ENCODE measurements at regions not wholly inside any gene's neighbourhood (a gene's known extent, or its start where the extent isn't known, plus 50 kb on each side); places are given as distances from the start of the nearest gene placed in this dataset.

DNA sequence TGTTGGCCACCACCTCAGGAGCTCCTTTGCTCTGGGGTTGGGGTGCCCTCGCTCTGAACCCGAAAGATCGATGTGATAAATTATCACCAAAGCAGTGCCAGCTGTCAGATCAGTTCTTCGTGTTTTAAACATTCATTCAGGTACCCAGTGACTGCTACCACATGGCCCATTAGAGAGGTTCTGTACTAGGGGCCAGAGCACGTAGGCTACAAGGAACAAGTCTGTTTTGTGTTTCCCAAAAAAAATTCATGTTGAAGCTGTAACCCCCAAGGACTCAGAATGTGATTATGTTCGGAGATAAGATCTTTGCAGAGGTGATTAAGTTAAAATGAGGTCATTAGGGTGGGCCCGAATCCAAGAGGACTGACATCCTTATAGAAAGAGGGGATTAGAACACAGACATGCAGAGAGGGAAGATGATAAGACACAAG is 526.9 kb downstream of the NPHP4 start:
- no peak for DNase-seq (ENCODE audit: low read depth)

DNA sequence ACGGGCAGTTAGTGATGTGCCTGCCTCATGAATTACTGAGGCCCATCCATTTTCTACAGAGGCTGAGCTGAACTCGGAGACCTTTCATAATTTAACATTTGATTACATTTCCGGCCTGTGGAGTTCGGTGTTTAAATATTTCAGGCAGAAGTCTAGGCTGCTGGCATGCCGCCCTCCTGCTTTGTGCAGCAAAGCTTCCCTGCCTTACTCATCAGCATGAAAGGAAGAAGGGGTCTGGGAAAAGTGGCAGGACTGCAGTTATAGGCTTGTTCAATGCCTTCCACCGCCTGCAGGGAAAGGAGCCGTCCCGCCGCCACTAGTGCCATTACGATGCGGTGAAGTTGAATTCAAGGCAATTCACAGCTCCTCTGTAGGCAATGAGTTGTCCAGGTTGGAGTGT is 527.9 kb downstream of the NPHP4 start:
- DNase-seq (ENCODE audit: low read depth) = no peak

DNA sequence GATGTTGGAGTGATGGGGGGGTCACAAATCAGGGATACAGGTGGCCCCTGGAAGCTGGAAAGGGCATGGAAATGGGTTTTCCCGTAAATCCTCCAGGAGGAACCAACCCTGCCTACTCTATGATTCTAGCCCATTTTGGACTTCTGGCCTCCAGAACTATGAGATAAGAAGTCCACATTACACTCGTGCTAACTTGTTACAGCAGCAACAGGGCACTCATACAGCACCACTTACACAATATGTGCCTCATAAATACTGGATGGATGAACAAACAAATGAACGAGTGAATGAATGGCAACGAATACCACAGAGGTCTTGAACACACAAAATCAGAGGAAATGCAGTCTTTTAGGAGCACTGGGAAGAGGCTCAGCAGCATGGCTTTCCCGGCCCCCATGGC is 531.3 kb downstream of the NPHP4 start:
- no peak for DNase-seq (ENCODE audit: low read depth)

GRCh38 chr1:5459839-5460610 is 532.2 kb downstream of the NPHP4 start:
- no peak for DNase-seq (ENCODE audit: low read depth)

DNA sequence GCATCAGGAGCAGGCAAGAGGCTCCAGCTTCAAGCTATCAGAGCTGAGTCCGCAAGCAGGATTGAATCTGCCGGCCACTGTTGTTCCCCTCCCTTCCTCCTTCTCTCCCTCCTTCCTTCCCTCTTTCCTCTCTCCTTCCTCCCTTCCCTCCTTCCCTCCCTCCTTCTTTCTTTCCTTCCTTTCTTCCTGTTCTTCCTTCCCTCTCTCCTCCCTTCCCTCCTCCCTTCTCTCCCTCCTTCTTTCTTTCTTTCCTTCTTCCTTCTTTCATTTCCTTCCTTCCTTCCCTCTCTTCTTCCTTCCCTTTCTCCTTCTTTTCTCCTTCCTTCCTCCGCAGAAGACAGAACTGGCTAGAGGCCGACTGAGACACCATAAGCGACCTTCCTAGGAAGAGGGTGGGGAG is 534.0 kb downstream of the NPHP4 start:
- no peak for DNase-seq (ENCODE audit: low read depth)

DNA sequence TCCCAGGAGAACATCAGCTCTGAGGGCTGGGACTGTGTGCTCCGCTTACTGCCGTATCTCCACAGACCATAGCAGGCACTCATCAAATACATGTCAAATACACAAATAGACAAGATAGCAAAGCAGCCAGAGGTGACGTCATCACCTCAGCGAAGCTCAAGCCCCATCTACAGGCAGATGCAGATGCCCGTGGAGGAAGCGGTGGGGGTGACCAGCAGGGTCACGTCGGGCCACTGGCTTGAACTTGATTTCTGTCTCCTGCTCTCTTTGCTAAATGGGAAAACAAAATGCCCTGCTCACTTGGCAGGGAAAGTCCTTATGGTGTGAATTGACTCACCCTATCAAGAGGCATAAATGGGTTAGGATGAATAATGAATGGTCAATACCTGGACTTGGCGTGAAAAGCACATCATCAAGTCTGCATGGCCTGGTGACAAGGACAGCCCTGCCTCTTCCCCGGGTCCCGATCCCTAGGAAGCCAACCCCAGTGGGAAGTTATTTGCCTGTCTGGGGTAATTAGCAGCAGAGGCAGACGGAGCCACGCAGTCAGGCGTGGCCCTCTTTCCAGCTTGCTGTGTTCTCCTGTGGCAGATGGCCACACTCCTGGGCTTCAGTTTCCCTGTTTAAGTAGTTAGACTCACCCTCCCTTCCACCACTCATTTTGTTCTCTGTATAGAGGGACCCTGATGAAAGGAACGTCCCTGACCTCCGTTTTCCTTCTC is 536.0 kb downstream of the NPHP4 start:
- DNase-seq (ENCODE audit: low read depth) = no peak

DNA sequence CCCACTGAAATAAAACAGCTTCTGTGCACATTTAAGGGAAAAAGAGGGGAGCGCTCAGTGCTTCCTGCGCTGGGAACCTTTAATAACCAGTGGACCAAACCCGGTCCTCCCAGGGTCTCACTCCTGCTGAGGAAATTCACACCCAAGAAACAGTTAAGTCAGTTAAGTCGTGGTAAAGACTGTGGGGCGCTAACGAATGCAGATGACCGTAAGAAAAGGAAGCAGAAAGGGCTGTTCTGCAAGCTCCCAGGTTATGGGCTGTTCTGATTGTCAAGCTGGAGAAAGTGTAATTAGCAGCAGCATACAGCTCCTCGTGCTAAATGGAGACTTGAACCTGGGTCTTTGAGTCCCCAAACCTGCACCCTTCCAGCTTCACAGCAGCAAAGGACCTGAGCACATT is 536.6 kb downstream of the NPHP4 start:
- DNase-seq (ENCODE audit: low read depth) = no peak

DNA sequence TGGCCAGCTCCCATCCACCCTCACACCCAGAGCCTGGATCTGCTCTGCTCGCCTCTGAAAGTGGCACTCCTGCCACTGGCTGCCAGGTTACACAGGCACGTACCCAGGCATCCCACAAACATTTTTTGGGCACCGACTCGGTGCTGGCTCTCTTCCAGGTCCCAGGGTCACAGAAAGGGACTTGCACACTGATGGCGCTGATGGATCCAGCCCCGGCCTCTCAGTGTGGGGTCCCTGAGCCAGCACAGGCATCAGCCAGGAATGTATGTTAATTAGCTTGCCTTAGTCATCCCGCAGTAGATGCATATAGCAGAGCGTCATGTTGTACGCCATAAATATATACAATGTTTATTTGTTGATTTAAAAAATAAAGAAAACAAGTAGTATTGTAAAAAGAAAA is 537.2 kb downstream of the NPHP4 start:
- no peak for DNase-seq (ENCODE audit: low read depth)

DNA sequence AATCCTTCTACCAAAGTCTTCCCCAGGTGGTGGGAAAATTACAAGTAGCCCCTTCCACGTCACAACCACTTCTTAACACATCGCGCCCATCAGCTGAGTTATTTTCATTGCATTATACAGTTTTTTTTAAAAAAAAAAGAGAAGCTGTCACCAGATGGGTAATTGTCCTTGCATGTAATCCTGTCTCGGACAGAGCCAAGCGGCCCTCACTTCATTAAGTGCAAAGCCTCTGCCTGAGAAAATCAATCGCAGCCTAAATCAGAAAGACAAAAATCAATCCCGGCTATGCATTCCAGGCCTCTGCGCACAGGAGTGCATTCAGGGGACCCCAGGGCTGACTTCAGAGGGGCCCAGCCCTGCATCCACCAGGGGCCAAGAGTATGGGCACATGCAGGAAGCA is 538.9 kb downstream of the NPHP4 start:
- no peak for DNase-seq (ENCODE audit: low read depth)

DNA sequence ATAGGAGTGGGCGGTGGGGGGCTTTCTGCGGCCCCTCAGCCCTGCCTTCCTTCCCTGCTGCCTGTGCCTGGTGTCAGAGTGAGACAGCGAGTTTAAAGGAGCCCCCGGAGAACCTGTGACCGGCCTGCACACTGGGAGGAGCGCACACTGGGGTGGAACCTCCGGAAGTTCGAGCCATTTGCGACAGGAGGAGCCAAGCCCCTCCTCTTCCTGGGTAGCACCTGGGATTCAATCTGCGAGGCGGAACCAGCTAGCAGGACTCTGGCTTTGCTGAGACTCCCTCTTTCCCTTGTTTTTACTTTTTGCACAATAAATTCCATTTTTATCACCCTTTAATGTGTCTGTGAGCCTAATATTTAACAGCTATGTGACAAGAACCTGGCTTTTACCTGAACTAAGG is 540.6 kb downstream of the NPHP4 start:
- no peak for DNase-seq (ENCODE audit: low read depth)

DNA sequence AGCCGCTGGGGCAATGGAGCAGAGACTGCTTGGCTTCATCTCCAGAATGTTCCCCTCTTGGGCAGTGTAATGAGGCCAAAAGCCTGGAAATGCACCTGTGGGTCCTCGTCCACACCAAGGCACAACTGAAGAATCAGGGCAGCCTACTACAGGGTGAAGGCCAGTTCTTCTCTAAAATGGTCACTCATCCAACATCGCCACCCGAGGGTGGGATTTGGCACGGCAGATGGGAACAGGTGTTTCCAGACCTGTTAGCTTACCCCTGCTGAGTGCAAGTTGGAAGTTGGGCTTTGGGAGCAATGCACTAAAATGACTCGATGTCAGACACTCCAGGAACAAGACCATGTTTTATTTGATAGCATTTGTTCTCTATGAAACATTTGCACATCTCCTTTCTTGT is 543.7 kb downstream of the NPHP4 start:
- peak; percentile 3 for DNase-seq (ENCODE audit: low read depth)

GRCh38 chr1:5447503-5447960 is 544.7 kb downstream of the NPHP4 start:
- no peak for DNase-seq (ENCODE audit: low read depth)

- no peak for DNase-seq (ENCODE audit: low read depth)
Measured at GRCh38 chr1:5444396-5444795, 547.8 kb downstream of the NPHP4 start.

- no peak for DNase-seq (ENCODE audit: low read depth)
Measured at GRCh38 chr1:5436808-5437207, 555.4 kb downstream of the NPHP4 start.

DNA sequence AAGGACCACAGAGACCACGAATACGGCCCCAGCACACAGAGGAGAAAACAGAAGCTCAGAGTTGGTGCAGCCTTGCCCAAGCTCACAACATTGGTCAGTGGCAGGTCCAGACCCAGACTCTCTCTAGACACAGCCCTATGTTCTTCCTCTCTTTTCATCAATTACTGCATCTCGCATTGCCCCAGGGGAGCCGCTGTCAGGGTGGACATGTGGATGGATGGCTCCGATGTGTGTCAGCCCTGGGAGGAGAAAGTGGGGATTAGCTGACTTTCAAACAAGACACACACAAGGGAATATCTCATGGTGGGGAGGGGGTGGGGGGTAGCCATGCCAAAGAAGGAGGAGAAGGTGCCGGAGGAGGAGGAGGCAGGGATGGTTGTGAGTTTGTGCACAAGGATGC is 556.8 kb downstream of the NPHP4 start:
- no peak for DNase-seq (ENCODE audit: low read depth)

DNA sequence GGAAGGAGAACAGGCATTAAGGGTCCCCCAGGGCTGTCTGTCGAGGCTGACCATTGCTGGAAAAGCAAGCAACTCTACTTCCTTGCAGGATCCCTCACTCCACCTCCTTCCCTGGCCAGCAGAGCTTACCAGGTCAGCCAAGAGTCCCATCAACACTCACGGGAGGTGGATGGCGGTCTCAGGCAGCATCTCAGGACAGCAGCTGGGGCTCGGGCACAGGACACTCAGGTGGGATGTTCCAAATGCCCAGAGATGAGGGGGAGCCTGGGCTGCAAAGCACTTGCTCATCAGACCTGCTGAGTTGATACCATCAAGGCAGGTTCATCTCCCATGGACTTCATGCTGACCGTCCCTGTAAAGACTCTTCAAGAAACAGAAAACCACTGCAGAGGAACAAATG is 559.8 kb downstream of the NPHP4 start:
- no peak for DNase-seq (ENCODE audit: low read depth)

- DNase-seq (ENCODE audit: low read depth) = no peak
Measured at GRCh38 chr1:5430911-5431697, 561.1 kb downstream of the NPHP4 start.

DNA sequence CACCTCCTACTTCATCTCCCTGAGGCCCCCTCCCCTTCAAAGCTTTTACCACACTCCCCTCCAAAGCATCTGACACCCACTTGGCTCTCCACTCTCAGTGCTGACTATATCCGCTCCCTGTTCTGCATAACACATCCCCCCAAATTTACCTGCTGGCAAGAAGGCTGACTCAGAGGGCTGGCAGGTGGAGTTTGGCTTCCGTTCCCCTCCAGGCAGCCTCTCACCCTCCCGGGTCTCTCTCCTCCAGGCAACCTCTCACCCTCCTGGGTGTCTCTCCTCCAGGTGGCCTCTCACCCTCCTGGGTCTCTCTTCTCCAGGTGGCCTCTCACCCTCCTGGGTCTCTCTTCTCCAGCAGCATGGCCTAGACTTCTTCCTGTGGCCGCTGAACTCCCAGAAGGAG is 562.1 kb downstream of the NPHP4 start:
- no peak for DNase-seq (ENCODE audit: low read depth)

DNA sequence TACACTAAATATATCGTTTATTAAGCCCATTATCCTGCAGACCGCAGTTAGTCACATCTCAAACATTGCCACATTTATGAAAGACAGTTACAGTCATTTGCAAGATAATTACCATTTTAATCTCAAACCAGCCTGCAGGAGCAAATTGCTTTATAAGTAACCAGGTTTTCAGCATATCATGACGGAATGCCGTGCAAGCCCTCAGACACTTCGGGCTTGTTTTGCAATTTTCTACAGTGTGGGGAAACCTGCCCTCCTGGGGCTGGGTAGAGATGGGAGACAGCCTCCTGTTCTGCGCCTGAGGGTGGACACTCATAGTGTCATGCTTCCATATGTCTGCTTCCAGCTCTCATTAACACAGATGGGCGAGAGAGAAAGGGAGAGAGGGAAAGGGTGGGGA is 563.9 kb downstream of the NPHP4 start:
- no peak for DNase-seq (ENCODE audit: low read depth)

DNA sequence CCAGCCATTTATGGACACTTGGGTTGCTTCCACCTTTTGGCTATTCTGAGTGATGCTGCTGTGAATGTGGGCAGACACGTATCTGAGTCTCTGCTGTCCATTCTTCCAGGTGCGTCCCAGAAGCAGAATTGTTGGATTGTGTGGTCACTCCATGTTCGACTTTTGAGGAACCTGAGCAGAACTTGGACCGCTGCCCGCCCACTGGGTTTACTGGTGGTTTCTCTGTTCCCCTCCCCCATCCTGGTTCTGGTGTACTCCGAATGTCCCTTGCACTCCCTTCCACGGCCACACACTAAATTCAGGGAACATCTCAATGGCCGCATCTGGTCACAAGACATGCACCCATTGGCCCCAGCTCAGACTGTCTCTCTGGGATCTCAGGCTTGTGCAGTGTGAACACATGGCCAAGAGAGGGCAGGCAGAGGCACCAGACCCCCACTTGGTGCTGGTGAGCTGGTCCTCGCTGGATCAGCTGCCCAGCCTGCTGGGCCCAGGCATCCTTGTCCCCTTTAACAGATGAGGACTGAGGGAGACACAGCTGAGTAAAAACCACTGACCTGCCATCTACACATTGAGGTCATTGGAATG is 565.1 kb downstream of the NPHP4 start:
- no peak for DNase-seq (ENCODE audit: low read depth)

DNA sequence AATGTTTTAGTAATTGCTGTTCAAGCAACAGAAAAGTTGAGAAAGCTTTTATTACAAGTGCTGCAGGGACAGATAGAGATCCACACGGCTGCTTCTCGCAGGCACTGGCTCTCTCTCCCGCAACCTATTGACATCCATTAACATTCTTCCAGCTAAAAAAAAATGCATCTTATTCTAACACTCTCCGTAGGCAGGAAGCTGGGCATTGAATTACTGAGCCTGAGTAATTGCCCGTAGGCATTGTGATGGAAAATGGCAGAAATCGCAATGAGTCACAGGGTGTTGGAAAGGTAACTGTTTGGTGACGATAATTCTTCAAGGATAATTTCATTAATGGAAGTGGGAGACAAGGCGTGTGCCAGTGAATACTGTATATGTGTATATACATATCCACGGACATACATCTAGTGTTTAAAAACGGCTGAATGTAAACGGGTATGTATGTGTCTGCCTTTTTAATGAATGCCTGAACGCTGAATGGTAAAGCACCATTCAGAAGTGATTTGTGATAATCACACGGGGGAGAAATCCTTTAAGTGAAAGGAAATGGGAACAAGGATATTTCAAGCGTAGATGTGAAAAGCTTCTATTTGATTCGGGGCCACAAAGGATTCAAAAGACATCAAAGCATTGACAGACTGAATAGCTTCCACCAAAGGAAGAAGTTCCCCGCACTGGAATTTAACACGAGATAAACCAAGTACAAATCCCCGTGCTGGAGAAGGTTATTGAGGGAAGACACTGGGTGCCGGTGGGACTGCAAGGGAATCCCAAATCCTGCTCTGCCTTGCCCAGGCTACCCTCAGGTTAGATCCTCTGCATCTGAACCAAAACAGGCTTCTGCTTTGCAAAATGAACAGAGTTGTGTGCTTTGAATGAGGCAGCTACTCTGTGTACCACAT is 567.2 kb downstream of the NPHP4 start:
- DNase-seq (ENCODE audit: low read depth) = no peak

All from activated T-cell treated with anti-CD3 and anti-CD28 coated beads for 48 hours (primary cell).